CD4-positive, alpha-beta T cell treated with Interleukin-6 for 4 hours (primary cell): ENCODE measurements at regions not wholly inside any gene's neighbourhood (a gene's known extent, or its start where the extent isn't known, plus 50 kb on each side); places are given as distances from the start of the nearest gene placed in this dataset.
A peak's percentile ranks its signal among the peaks of the same experiment; 100 is the strongest.

ENCODE experiments used
- DNase-seq: peaks from one replicate; pipeline ENCODE4 v3.0.0-alpha.2; 2020; ENCODE audit warnings: mixed read lengths

GRCh38 chr14:65937079-65937959 is 524.8 kb downstream of the FUT8 start:
- DNase-seq, result no peak

- no peak for DNase-seq
These were observed 525.4 kb downstream of the FUT8 start for GRCh38 chr14:65937960-65938316.

- DNase-seq, result no peak
These were observed 526.2 kb downstream of the FUT8 start for GRCh38 chr14:65938738-65939137.

GRCh38 chr14:65939184-65939583 is 526.7 kb downstream of the FUT8 start:
- no peak for DNase-seq

- no peak for DNase-seq
These were observed 527.7 kb downstream of the FUT8 start for GRCh38 chr14:65940056-65940735.

GRCh38 chr14:65941091-65941490 is 528.6 kb downstream of the FUT8 start:
- no peak for DNase-seq

GRCh38 chr14:65943150-65943549 is 530.6 kb downstream of the FUT8 start:
- DNase-seq, result no peak

GRCh38 chr14:65943916-65944410 is 531.4 kb downstream of the FUT8 start:
- DNase-seq, result no peak

GRCh38 chr14:65945327-65945726 is 532.8 kb downstream of the FUT8 start:
- no peak for DNase-seq

- no peak for DNase-seq
These were observed 534.0 kb downstream of the FUT8 start for GRCh38 chr14:65946494-65946893.

GRCh38 chr14:65948302-65948701 is 535.8 kb downstream of the FUT8 start:
- DNase-seq, result no peak

GRCh38 chr14:65949711-65950516 is 536.3 kb upstream of the CCDC196 start:
- DNase-seq, result peak; percentile 57

- no peak for DNase-seq
These were observed 531.2 kb upstream of the CCDC196 start for GRCh38 chr14:65954942-65955341.

GRCh38 chr14:65957631-65958205 is 528.5 kb upstream of the CCDC196 start:
- no peak for DNase-seq

- peak; percentile 10 for DNase-seq
These were observed 527.3 kb upstream of the CCDC196 start for GRCh38 chr14:65958664-65959562.

- DNase-seq, result no peak
These were observed 526.6 kb upstream of the CCDC196 start for GRCh38 chr14:65959563-65960024.

- DNase-seq, result peak; percentile 72
These were observed 525.2 kb upstream of the CCDC196 start for GRCh38 chr14:65961004-65961403.

GRCh38 chr14:65962952-65963351 is 523.2 kb upstream of the CCDC196 start:
- DNase-seq, result no peak

- DNase-seq, result no peak
These were observed 521.8 kb upstream of the CCDC196 start for GRCh38 chr14:65964366-65964765.

GRCh38 chr14:65966188-65966587 is 520.0 kb upstream of the CCDC196 start:
- DNase-seq, result no peak

- no peak for DNase-seq
These were observed 513.8 kb upstream of the CCDC196 start for GRCh38 chr14:65972346-65972870.
